Gastrocnemius medialis (tissue), 4 donors: ENCODE measurements at regions not wholly inside any gene's neighbourhood (a gene's known extent, or its start where the extent isn't known, plus 50 kb on each side); places are given as distances from the start of the nearest gene placed in this dataset.

Experiments
- CTCF ChIP-seq, 5 experiments: fragments of 450-650 bp in 3 of 5; fragments of 200-600 bp in 2 of 5; sonication (generic) in 2 of 5; IDR thresholded peaks in 4 of 5; conservative IDR thresholded peaks in 1 of 5; 1 replicate in 4 of 5; 2 replicates in 1 of 5; pipeline ENCODE4 v1.5.1; 2016 to 2019; ENCODE audit warnings: antibody characterized with exemption in 5 of 5, mild to moderate bottlenecking in 3 of 5, moderate library complexity in 3 of 5
- POLR2A ChIP-seq, 2 donors: fragments of 450-650 bp; IDR thresholded peaks; one replicate each; pipeline ENCODE4 v1.6.1; 2017; ENCODE audit warnings: antibody characterized with exemption in 2 of 2, mild to moderate bottlenecking in 2 of 2, moderate library complexity in 2 of 2

DNA sequence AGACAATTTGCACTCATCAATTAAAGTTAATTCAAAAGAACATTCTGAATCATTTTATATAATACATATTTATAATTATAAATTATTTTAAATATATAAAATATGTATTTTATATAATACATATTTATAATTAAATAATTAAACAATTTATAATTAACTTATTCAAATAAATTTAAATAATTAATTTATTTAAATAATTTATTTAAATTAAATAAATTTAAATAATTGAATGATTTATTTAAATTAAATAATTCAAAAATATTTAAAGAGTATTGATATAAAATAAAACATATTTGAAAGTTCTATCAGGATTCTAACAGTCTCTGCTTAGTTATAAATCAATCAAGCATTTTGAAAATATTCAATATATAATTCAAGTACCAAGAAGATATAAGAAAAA lies 775.5 kb upstream of the CTNND2 start:
- TF ChIP-seq CTCF (IDR thresholded peaks at IDR 0.05 in 4 of 5, conservative IDR thresholded peaks at IDR 0.05 in 1 of 5) (no peak), POLR2A (IDR thresholded peaks at IDR 0.05) (no peak)
